ENCODE measurements at regions not wholly inside any gene's neighbourhood (a gene's known extent, or its start where the extent isn't known, plus 50 kb on each side); places are given as distances from the start of the nearest gene placed in this dataset.

GRCh38 chr6:48169635-48170034 lies 58.6 kb upstream of the PTCHD4 start:
- ATAC-seq = no peak
- Histone ChIP-seq H3K9me3 (no peaks in the 10 kb centered on the region), H3K4me1 (ENCODE audit: low read depth) (no peaks in the 10 kb centered on the region), H3K36me3 (ENCODE audit: low read depth) (no peaks in the 10 kb centered on the region), H3K4me3 (no peak overlapping the region)
- TF ChIP-seq, protein P1, sequence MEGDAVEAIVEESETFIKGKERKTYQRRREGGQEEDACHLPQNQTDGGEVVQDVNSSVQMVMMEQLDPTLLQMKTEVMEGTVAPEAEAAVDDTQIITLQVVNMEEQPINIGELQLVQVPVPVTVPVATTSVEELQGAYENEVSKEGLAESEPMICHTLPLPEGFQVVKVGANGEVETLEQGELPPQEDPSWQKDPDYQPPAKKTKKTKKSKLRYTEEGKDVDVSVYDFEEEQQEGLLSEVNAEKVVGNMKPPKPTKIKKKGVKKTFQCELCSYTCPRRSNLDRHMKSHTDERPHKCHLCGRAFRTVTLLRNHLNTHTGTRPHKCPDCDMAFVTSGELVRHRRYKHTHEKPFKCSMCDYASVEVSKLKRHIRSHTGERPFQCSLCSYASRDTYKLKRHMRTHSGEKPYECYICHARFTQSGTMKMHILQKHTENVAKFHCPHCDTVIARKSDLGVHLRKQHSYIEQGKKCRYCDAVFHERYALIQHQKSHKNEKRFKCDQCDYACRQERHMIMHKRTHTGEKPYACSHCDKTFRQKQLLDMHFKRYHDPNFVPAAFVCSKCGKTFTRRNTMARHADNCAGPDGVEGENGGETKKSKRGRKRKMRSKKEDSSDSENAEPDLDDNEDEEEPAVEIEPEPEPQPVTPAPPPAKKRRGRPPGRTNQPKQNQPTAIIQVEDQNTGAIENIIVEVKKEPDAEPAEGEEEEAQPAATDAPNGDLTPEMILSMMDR (IDR thresholded peaks at IDR 0.05) = no peak
- intact Hi-C loops (cut with DNase I, micrococcal nuclease) = no loop called here
- DNase-seq = no peak

All from mucosa of descending colon (tissue), 3 donors.